Right forelimb (tissue), 1 donor: ENCODE measurements at regions not wholly inside any gene's neighbourhood (a gene's known extent, or its start where the extent isn't known, plus 50 kb on each side); places are given as distances from the start of the nearest gene placed in this dataset.
"Not testable (repeated sequence)": the region's sequence is repeated elsewhere in the genome, so short reads cannot be mapped to it uniquely, and the experiment has no call there.

Source experiments
- DNase-seq: peaks from one replicate; pipeline ENCODE4 v3.0.0-alpha.2; 2018

DNA sequence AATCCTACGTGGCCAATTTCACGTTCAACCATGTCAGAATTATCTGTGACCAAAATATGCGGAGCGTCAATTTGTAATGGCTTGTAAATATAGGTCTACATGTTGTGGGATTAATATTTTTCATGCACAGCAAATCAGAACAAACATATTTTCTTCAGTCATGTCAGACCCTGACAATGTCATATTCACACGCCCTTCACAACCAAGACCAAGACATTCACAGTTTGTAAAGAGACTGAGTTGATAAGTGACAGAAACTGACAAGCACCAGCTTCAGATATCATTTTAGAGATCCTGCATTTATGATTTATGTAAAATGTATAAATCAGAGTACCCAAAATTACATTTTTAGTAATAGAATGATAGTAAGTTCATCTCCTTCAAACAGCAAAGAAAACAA lies 57.3 kb upstream of the NOVA1 start:
- DNase-seq, result no peak

DNA sequence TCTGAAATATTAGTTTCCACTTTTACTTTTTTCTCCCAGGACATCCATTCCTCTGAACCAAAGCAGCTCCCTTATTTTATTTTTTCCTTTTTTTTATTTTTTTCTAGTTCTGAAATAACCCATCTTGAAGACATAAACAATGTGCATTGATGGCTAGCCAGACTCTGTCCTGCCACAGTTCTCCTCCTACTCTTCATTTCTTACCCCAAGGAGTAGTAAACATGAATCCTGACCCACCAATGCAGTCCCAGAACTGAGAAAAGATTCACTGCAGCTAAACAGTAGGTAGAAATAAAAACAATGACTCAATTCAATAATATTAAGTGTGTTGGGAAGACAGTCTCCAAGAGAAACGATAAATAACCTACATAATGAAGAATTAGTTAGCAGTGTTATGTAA lies 65.7 kb upstream of the NOVA1 start:
- no peak for DNase-seq

DNA sequence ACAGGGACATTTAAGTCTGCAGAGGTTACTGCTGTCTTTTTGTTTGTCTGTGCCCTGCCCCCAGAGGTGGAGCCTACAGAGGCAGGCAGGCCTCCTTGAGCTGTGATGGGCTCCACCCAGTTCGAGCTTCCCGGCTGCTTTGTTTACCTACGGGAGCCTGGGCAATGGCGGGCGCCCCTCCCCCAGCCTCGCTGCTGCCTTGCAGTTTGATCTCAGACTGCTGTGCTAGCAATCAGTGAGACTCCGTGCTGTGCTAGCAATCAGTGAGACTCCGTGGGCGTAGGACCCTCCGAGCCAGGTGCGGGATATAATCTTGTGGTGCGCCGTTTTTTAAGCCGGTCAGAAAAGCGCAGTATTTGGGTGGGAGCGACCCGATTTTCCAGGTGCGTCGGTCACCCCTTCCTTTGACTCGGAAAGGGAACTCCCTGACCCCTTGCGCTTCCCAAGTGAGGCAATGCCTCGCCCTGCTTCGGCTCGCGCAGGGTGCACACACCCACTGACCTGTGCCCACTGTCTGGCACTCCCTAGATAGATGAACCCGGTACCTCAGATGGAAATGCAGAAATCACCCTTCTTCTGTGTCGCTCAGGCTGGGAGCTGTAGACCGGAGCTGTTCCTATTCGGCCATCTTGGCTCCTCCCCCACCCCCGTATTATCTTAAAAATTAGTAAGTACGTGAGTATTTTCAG lies 81.0 kb upstream of the NOVA1 start:
- not testable (repeated sequence) for DNase-seq

DNA sequence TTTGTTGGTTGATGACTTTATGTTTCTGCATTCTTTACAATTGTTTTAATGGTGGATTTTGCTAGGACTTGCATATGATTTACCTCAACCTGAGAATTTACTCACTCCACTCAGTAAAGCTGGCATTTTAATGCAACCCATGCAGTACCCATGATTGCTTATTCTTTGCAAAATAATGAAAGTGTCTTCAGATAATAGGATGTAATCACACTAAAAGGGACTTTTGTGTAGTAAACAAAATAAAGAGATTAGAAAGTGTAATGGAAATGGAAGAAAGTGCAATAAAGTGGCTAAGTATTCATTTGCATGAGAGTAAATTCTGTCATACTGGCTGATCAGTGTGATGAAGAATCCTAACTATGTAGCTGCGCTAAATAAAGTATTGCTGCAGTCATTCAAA lies 87.6 kb upstream of the NOVA1 start:
- DNase-seq, result no peak

DNA sequence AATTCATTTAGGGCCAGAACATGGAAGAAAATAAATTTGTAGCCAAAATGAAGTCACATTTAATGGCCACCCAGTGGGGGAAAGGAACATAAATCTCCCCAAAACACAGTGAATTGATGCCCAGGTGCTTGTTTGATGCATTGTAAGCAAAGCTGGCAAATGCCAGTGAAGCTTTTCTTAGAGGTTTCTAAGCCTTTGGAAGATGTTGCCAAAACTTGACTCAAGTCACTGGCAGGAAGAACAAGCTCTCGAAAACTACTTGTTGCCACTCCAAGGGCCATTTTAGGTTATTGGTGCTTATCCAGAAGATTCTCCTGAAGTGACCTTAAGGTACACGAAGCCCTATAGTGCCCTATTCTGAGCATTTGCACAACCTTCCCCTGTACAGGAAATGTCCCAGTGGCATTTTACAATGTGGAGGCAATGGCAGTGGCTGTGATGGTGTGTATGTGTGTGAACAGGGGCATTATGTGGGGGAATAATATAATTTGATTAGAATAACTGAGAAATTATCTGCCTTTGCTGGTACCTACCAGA lies 89.5 kb upstream of the NOVA1 start:
- DNase-seq, result no peak

DNA sequence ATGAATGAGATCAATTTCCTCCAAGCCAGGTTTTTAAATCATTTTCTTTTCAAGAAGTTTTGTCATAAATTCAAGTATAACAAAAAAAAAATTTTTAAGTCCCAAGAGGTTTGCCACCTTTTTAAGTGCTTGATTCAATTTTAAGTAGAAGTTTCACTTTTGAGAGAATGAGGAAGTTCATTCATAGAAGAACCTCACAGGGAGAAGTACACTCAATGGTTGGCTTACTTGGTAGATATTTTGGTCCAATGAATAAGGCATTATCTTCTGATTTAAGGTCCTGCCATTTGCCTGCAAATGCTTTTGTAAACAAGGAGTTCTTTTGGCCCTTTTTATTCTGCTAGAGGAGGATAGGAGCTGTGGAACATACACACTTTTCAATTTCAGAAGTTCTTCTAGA lies 96.7 kb upstream of the NOVA1 start:
- DNase-seq, result no peak

DNA sequence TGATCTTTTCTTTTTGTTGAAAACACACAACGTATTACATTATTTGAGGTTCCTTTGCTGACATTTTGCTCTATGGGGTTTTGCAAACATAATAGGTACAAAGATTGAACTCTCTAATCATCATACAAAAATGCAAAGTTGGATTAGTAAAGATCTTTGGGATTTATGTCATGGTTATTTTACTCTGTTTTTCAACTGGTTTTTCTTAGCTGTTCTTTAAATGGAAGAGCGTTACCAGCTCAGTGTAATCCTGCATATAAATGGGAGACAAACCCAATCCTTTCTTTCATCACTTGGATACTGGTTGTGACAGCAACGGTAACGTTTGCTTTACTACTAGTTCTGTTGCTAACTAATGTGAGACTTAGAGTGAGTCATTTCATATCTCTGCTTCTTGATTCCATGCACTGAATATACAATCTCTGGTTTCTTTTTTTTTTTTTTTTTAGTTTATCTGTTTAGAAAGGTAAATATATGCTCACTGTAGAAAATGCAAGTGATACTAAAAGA lies 104.9 kb upstream of the NOVA1 start:
- DNase-seq, result no peak

DNA sequence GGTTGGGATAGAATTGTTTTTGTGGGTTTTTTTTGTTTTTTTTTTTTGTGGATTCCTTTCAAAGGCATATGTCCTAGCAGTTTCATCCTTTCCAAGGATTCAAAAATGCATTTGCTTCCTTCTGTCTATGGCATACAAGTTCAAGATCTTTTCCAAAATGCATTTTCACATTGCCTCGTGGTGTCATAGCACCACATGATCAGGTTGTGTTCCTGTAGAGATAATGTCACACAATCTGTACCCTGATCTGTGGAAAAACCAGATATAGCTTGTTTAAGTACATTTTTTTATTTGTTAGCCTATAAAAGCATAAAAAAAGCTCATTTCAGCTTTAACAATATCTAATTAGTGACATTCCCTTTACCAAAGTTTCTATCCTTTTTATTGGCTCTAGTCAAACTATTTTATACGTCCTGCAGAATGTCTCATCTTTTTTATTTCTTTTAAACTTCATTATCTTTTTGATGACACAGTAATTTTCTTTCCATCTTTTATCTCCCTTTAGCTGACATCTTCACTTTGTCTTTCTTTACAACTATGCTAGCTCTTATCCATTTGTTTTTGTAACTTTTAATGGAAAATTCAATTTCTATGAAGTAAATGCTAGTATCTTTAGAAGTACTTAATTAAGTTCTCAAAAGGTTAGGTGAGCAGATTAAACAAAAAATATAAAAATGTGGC lies 106.0 kb upstream of the NOVA1 start:
- no peak for DNase-seq

DNA sequence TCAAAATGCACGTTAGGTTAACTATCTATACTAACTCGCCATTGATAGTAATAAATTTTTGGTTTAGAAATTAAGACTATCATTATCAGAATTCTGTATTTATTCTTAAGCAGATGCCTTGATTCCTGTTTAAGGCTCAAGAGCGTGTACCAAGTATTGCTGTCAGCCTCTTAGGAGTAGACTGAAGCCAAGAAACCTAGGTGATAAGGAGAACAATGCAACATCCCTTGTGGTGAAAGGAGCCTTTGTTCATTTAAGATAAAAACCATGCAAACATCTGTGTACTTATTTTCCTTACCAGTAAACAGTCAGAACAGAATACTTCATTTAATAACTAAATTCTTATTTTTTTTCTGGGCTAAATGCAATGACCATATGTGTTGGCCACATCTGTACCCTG lies 109.4 kb upstream of the NOVA1 start:
- no peak for DNase-seq

DNA sequence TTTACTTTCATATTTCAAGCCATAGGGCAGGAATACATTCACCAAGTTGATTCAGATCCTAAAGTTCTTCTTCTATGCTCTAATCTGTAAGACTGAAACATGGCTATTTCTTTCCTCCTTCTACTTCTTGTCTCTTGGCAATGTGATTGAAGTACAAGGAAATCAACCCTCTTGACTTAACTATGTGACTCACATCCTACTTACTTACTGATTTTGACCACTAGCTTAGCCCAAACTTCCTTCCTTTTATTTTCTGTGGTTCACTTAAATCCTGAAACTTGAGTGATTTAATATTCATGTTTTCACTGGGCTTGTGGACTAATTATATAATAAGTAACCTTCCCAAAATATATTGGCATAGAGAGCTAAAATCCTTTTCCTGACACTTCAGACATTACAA lies 111.2 kb upstream of the NOVA1 start:
- no peak for DNase-seq

DNA sequence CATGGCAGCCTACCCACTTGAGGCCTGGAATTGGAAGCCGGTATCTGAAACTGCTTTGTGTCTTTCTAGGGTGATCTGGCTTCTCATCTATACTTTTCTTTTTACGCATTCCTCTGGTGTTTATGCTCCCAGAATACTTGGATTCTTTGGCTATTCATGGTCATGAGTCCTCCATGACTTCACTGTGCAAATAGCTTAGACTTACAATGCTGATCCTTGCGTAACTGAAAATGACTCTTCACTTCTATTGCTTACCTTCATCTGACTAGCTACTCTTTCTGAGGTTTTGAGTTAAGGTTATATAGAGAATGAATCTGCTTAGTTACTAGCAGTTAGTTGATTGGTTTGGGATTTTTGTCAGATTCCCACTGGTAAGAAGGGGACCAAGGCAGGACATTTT lies 121.7 kb upstream of the NOVA1 start:
- DNase-seq, result no peak

DNA sequence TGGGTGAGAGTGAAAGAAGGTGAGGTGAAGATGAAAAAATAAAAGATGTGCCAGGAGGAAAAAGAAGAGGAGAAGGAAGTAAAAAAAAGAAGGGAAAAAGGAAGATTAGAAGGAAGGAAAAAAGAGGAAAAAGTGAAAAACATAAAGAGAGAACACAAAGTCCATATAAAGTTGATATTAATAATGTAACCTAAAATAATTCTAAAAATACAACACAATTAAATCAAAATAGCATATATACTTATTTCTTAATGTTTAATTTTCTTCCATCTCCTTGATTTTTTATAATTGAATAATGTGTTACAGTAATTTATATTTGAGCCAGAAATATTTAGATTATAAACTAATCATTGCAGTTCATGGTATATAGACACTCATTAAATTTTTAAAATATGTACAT lies 124.4 kb upstream of the NOVA1 start:
- DNase-seq, result no peak

DNA sequence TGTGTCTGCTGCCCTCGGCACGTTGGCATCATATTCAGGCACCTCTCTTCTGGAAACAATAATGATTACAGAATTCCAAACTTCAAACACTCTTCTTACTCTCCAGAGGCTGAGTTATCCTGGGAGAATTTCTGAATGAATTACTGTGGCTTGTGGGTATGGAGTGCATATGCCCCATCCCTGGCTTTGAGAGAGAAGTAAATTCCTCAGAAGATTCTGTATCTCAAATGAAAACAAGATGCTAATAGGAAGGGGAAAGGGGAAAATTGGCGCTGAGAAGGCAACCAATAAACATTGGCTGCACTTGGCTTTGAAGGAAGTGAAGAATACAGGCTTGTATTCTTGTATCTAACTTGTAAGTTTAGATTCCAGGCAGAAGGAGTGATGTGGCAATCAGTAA lies 132.0 kb upstream of the NOVA1 start:
- DNase-seq, result no peak

DNA sequence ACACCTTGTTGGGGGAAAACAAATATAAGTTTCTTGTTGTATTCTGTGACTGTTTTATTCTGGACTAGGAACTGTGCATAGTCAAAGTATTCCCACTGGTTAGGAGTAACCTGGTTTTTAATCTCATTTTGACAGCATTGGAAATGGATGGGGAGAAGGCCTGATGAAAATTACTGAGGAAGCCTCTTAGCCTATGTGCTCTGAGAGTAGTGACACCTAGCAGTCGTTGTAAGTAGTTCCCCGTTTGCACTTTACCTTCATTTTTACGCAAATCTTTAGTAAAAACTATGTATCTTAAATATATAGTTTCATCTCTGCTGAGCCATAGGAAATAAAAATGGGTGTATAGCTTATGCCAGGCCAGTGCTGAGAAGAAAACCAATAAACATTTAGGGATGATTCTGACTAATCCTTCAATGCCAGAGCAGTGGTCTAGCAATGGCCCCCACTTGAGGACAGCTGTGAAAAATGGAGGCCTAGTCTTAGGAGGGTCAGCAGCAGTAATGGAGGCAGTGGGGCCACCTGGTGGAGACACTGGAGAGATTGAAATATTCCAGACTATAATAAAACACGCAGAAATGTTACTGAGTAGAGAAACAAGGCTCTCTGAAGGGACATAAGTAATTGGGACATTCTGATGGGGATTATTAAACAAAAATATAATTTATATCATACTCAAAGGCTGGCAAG lies 133.2 kb upstream of the NOVA1 start:
- DNase-seq, result no peak

DNA sequence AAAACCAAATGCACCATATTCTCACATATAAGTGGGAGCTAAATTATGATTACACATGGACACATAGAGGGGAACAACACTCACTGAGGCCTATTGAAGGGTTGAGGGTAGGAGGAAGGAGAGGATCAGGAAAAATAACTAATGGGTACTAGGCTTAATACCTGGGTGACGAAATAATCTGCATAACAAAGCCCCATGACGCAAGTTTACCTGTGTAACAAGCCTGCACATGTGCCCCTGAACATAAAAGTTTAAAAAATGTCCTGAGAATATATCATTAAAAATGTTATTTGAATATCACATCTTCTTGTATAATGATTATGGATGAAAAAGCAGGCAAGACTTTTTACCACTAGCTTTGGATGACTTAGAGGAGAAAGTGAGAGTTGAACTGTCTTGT lies 138.0 kb upstream of the NOVA1 start:
- no peak for DNase-seq

DNA sequence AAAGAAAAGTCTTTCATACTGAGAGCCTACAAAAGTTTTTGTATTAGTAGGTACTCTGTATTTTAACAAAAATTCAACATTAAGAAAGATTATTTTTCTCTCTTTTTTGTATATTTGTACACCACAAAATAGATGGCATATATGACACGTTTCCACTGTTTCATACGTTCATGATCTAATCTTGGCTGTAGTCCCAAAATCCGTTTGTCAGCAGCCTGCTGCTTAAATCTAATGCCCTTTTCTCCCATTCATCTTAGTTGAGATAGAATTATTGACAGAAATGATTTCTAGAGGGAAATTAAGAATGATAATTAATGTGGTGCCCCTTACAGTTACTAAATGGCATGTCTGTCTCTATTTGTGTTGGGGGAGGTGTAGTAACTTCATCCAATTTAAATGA lies 140.7 kb upstream of the NOVA1 start:
- no peak for DNase-seq

DNA sequence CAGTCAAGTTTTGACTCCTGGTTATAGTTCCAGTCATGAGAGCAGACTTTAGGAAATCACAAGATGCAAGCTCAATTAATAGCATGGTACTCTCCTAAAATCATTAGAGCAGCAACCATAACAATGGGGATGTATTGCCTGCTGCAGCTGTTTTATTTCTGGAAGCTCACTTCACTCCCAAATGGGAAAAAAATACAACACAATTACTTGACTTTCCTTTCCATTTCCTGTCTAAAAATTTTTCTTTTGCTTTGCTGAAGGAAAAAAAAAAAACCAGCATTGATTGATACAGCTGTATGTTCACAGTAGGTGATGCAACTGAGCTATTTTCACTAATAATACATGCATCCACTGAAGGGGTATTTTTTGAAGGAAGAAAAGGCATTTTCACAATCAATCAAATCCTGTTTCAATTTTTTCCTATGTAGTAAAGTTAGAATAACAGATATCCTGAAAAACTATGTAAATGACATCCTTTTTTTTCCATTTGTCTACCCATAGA lies 143.9 kb upstream of the NOVA1 start:
- no peak for DNase-seq

DNA sequence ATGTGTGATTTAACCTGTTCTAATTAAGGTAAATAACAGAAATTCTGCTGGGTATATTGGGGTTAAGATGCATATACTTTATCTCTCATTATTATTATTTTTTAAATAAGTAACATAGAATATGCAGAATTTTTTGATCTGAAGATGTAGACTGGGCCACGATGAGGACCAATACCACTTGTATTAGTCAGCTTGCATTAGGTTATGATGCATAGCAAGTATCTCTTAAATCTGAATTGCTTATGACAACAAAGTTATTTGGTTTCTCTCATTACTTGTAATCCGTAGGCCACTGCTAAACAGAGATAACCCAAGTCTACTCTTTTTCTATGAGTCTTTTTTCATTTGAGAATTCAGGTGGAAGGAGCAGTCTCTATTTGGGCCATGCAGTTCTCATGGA lies 145.5 kb upstream of the NOVA1 start:
- no peak for DNase-seq

DNA sequence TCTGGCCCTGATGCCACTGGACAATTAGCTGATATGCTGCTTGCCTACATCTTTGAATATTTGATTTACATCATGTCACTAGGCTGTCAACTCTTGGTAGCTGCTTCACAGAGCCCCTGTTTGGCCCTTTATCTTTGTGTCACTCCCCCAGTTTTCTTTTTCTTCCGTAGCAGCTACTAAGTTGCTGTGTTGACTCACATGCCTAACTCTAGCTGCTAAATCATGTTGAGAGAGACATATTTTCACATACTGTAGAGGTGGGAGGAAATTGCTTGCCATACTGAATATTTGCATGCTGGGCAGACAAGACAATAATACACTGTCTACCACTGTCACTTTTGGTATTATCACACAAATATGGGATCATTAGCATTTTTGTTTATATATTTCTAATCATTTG lies 147.1 kb upstream of the NOVA1 start:
- DNase-seq, result no peak

DNA sequence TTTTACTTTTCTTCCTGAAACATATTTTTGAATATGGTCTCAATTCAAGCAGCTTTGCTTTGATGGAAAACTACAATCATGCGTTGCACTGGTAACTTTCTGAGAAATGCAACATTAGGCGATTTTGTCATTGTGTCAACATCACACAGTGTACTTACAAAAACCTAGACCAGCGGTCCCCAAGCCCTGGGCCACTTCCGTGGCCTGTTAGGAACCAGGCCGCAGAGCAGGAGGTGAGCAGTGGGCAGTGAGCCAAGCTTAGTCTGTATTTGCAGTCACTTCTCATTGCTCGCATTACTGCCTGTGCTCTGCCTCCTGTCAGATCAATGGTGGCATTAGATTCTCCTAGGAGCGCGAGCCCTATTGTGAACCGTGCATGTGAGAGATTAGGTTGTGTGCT lies 163.7 kb upstream of the NOVA1 start:
- no peak for DNase-seq

DNA sequence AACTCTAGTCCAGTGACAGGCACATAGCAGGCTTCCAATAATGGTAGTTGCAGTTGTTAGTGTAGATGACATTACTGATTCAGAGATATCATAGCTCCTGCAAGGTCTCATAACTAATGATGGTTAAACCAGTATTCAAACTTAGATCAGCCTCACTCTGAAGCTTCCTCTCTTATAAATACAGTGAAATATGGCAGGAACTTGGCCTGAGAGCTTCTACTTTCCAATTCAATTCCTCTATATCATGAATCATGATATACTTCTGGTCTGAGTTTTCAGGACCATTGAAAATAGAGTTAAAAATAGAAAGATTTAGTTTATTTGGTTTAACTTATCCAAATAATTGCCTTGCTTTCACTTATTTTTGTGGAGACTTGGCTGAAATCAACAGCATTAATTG lies 167.5 kb upstream of the NOVA1 start:
- DNase-seq, result no peak

DNA sequence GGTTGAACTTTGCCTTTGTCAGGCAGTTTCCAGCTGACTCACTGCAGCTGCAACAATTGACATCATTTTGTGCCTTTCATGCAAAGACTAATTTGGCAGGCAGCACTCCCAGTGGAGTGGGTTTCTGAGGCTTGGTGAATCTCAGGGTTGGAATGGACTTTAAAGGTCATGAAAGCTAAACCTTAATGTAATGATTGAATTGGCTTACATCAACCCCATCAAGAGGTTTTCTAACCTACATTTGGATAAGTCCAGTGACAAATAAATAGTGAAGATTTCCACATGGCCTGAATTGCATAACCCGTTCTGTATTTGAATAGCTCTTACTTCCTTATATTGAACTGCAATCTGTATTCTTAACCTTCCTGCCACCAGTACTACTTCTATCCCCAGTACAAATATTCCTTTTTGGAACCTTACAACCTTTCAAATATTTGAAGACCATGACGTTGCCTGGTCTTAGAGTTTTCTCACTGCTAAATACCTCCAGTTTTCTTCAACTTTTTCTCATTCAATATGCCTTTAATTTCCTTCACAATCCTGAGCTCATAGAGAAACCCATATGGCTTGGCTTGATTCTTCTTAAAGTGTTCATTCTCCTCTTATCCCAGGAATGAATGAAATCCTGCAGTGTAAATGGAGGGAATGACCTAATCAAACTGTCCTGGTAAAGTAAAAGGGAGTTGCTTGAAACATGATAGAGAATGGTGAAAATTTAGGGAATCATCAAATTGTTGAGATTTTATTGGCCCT lies 168.1 kb upstream of the NOVA1 start:
- peak; percentile 64 for DNase-seq

DNA sequence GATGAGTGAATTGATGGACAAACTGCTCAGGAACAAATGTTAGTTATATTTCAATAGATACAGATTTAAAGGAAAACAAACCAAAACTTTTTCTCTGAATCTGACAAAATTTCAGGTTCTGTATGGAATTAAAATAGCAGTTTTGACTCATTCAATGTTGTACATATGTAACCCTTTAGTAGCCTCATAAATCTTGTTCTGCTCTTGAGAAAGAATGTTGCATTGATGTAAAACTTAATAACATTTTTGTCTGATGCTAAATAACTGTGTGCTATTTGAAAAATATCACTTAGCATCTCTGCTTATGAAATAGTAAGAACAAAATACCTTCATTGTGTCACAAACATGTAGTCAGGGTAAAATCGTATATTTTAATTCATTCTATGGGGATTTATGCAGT lies 168.9 kb upstream of the NOVA1 start:
- no peak for DNase-seq
